HG03432 (cell line): ENCODE measurements at regions not wholly inside any gene's neighbourhood (a gene's known extent, or its start where the extent isn't known, plus 50 kb on each side); places are given as distances from the start of the nearest gene placed in this dataset.
"Not testable (repeated sequence)": the region's sequence is repeated elsewhere in the genome, so short reads cannot be mapped to it uniquely, and the experiment has no call there.

Experiments
- ATAC-seq: cut with Tn5 transposase; IDR thresholded peaks from one replicate; pipeline ENCODE4 v1.9.1; 2021; ENCODE audit warnings: mild to moderate bottlenecking, moderate library complexity; ENCODE audit not compliant: unreplicated experiment

- no peak for ATAC-seq
These were observed 367.5 kb upstream of the KCND2 start for GRCh38 chr7:119905495-119905894.

GRCh38 chr7:119908948-119909347, 364.0 kb upstream of the KCND2 start:
- no peak for ATAC-seq

- not testable (repeated sequence) for ATAC-seq
These were observed 358.9 kb upstream of the KCND2 start for GRCh38 chr7:119914119-119914518.

- no peak for ATAC-seq
These were observed 356.5 kb upstream of the KCND2 start for GRCh38 chr7:119916501-119916900.

GRCh38 chr7:119918185-119918584, 354.8 kb upstream of the KCND2 start:
- no peak for ATAC-seq

- ATAC-seq: no peak
These were observed 353.0 kb upstream of the KCND2 start for GRCh38 chr7:119919986-119920385.

- ATAC-seq: no peak
These were observed 347.2 kb upstream of the KCND2 start for GRCh38 chr7:119925581-119926289.

GRCh38 chr7:119929891-119930290, 343.1 kb upstream of the KCND2 start:
- no peak for ATAC-seq

GRCh38 chr7:119931230-119931824, 341.6 kb upstream of the KCND2 start:
- no peak for ATAC-seq

- peak; percentile 86 for ATAC-seq
These were observed 337.5 kb upstream of the KCND2 start for GRCh38 chr7:119935418-119936025.

- ATAC-seq: no peak
These were observed 336.1 kb upstream of the KCND2 start for GRCh38 chr7:119936836-119937235.

- no peak for ATAC-seq
These were observed 335.2 kb upstream of the KCND2 start for GRCh38 chr7:119937745-119938144.

- ATAC-seq: no peak
These were observed 328.9 kb upstream of the KCND2 start for GRCh38 chr7:119943942-119944600.

- no peak for ATAC-seq
These were observed 328.4 kb upstream of the KCND2 start for GRCh38 chr7:119944601-119944972.

GRCh38 chr7:119945822-119946221, 327.2 kb upstream of the KCND2 start:
- ATAC-seq: no peak

GRCh38 chr7:119949053-119949452, 323.9 kb upstream of the KCND2 start:
- ATAC-seq: no peak

GRCh38 chr7:119950390-119951041, 322.5 kb upstream of the KCND2 start:
- ATAC-seq: not testable (repeated sequence)

- ATAC-seq: not testable (repeated sequence)
These were observed 321.4 kb upstream of the KCND2 start for GRCh38 chr7:119951614-119952013.

- ATAC-seq: no peak
These were observed 315.6 kb upstream of the KCND2 start for GRCh38 chr7:119957335-119957734.

- ATAC-seq: no peak
These were observed 313.2 kb upstream of the KCND2 start for GRCh38 chr7:119959811-119960210.

- no peak for ATAC-seq
These were observed 309.3 kb upstream of the KCND2 start for GRCh38 chr7:119963654-119964053.
